NAMALWA (cell line): ENCODE measurements at regions not wholly inside any gene's neighbourhood (a gene's known extent, or its start where the extent isn't known, plus 50 kb on each side); places are given as distances from the start of the nearest gene placed in this dataset.

Source experiments
- DNase-seq: peaks from one replicate; pipeline ENCODE4 v3.0.0-alpha.2; 2015; ENCODE audit warnings: low spot score

DNA sequence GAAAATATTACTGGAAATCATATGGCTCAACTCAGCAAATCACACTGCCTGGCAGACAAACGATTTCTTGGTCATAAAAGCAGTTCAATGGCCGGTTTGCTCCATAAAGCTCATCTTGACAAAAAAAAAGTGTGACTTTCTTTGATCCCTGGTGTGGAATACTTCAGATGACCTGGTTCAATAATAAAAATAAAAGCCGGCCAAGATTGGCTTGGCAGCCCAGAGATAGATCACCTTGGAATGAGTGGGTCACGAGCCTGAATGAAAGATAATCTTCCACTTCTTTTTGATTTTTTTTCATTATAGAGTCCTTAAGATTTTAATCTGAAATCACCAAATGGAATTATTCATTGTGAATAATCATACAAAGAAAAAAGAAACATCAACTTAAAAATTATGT is 445.3 kb upstream of the CITED2 start:
- no peak for DNase-seq

- DNase-seq, result no peak
These were observed 438.5 kb upstream of the CITED2 start for GRCh38 chr6:139812939-139813338.

- no peak for DNase-seq
These were observed 427.3 kb upstream of the CITED2 start for GRCh38 chr6:139801571-139802321.

DNA sequence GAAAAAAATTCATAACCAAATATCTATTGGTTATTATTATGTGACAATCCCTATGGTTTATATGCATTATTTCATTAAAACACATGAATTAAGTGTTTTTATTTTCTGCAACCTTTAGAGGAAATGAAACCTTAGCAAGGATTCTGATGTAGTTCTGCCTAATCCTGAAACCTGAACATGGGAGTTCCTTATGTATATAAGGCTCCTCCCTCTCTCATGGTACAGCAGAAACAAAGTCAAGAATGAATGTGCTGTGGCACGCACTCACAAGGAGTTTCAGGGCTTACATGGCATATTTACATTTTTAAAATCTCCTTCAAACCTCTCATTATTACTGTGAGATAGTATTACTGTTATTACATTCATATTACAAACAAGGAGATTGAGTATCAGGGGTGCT is 426.4 kb upstream of the CITED2 start:
- DNase-seq, result no peak

DNA sequence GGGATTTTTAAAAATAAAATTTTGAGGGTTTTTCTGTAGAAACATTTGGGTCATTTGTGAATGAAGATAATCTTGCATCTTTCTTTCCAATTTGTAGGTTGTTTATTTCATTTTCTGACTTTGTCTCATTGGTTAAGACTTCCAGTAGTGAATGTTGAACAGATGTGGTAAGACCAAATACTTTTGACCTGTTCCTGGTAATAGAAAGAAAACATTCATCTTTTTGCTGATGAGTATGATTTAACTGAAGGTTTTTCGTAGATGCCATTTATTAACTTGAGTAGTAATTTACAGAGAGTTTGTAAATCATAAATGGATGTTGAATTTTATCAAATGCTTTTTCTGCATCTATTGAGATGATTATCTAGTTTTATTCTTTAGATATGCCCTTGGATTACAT is 416.1 kb upstream of the CITED2 start:
- no peak for DNase-seq

GRCh38 chr6:139784222-139784769 is 409.8 kb upstream of the CITED2 start:
- DNase-seq, result no peak

DNA sequence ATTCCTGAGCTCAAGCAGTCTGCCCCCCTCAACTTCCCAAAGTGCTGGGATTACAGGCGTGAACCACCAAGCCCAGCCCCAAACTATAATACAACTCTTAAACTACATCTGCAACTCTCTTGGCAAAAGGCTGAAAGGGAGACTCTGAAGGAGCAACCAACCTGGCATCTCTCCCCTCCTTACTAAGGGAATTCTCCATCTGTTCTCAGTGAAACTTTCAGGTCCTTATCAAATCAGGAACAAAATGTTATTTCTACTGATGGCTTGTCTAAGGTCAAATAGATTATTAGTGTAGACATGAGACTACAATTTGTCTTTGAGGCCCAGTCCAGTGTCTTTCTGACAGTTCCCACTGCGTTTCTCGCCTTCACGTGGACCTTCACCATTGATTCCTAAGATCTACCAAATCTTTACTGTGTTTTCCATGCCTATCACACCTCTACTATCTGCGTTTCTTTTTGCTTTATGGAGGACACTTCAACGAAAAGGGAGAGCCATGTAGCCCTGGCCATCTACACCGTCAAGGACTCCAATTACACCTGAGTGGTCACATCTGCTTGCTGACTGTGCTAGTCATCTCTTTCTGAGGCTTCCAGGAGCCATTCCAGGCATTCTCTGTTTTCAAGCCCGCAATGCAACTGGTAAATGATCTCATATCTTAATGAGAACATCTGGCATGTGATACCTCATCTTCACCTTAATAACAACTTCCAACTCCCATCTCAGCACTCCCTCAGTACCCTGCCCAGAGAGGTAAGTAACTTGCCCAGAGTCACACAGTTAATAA is 405.7 kb upstream of the CITED2 start:
- no peak for DNase-seq

DNA sequence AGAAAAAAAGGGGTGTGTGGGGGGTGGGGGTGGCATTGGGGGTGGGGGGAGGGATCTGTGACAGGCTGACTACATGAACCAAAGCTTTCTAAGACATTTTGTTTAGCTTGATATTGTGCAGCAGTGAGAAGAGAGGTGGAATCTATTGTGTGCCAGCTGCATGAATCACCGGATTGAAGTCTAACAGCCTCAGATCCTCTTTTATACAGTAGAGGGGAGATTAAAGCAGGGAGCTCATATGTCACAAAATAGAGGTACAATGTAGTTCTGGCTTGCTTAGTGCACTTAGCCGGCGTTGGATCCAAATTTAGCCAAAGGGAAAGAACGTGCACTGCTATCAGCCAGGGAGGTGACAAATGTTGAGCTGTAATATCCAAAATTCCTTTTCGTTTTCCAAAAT is 404.2 kb upstream of the CITED2 start:
- DNase-seq, result no peak

DNA sequence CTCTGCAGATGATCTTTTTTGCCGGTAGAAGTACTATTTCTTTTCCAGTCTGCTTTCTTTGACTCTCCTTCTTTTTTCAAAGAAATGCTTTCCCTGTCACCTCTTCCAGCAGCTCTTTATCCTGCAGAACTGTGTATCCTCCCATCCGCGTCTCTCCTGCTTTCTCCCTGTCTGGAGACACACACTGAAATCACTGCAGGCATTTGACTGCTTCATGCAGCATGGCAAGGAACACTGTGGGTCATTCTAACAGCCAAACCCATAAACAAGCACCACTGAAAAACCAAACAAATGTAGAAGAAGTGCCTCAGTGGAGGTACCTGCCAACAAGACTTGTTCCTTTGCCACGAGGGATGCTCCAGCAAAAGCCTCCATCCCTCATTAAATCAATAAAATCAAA is 403.7 kb upstream of the CITED2 start:
- no peak for DNase-seq

DNA sequence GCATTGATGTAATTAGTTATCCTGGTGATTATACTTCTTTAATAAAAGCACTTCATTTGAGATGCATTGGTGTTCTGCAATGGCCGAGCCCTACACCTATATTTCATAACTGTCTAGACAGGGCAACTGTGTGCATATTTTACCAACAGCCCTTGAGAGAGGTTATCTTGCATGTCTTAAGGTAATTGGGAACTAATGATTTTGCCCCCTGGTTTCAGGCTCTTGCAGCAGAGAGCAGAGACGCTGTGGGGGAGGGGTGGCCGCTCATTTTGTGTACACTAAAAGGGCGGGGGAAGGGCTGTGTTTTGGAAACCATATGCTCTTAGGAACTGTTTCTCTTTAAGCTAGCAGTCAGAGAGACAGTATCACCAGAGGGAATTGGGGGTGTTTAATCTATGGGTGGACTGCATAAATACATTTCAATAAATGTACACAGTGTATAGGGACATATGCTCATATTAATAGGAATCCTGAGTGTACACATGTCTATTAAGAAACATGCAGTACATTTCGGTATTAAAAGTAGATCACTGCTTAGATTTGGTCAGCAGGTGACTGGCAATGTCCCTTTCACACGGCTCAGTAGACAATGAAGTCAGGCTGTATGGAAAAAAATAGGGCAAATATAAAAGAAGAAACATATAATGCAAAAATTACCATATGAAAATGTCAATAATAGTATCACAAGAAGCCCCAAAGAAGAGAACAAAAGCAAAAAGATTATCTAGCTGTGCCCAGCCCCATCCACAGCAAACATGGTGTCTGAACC is 402.9 kb upstream of the CITED2 start:
- no peak for DNase-seq

DNA sequence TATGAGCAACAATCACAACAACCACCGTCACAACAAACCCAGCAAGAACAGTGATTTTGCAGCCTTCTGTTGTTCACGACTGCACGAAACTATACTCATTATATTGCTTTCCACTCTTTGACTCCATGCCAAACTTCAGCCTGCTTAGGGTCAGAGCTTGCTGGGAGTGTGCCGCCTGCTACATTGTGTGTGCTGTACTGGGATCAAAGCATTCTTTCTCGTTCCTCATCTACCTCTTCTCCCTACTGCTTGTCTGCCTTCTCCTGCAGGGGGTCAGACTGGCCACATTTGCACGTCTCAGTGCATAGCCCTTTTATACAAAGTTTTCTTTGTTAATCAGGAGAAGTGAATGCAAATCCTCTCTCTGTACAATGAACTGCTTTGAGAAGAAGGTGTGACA is 401.6 kb upstream of the CITED2 start:
- DNase-seq, result no peak

DNA sequence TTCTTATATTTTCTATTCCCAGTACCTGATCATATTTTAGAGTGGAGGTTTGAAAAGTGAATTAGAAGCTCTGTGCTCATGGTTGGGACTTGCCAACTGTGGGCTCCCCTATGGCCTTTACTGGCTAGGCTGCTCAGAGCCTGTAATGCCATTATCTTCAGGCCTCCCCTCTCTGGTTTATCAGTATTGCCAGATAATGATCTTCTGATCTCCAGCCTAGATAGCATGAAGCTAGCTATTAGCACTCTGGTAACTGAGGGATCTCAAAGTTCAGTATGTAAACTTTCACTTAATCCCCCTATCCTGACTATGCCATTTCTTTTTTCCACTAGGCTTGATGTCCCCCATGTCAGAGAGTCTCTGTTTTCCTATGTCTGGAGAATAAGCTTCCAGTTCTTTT is 393.7 kb upstream of the CITED2 start:
- no peak for DNase-seq

- DNase-seq, result no peak
These were observed 392.3 kb upstream of the CITED2 start for GRCh38 chr6:139766796-139767195.

- DNase-seq, result no peak
These were observed 391.4 kb upstream of the CITED2 start for GRCh38 chr6:139765825-139766285.

DNA sequence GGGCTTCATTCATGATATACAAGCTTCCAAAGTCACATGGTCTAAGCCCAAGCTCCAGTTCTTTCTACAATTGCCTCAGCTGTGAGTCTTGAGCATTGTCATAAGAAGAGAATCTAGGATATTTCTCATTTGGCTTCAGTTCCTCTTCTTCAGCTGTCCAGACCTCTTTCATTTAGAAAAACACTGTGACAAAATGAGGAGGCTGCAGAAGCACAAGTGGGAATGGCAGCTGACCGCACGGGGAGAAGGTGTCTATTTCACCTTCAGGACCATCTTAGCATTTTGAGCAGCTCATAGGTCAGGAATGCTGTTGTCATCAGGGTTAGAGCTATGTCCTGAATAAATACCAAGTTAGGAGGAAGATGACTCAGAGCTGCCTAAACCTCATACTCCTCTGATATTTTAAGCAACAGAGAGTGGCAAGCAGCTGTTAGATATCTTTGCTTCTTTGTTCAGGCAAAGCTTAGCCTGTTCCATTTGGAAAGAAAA is 390.1 kb upstream of the CITED2 start:
- DNase-seq, result peak; percentile 7

DNA sequence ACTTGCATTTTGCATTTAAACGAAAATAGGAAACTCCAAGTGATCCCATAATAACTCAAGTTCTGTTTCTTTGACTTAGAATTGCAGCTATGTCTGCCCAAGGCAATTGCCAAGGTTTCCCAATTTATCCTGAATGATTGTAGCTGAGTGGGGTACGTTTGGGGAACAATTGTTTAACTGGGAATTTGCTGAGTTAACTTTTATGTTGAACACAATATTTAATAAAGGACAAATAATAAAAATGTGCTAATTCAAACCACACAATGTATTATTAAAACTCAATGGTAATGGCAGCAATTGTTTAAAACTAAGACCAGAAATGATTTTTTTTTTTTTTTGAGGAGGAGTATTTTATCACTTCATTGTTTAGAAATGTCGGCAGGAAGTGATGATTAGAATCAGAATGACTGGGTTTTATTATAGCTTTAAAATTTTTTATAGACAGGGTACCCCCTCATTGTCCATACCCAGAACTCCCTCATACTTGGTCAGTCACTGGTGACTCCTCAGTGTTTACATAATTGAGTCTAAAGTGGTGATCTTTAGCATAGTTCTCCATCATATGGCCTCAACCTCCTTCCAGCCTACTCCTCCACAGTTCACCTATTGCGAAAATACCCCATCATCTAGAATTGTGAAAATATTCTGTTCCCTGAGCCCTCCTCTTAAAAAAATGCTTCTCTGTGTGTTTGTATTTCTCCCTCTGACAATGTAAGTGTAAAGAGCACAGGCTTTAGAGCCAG is 389.2 kb upstream of the CITED2 start:
- no peak for DNase-seq

- DNase-seq, result no peak
These were observed 388.2 kb upstream of the CITED2 start for GRCh38 chr6:139762587-139763031.

GRCh38 chr6:139760128-139760527 is 385.7 kb upstream of the CITED2 start:
- no peak for DNase-seq

DNA sequence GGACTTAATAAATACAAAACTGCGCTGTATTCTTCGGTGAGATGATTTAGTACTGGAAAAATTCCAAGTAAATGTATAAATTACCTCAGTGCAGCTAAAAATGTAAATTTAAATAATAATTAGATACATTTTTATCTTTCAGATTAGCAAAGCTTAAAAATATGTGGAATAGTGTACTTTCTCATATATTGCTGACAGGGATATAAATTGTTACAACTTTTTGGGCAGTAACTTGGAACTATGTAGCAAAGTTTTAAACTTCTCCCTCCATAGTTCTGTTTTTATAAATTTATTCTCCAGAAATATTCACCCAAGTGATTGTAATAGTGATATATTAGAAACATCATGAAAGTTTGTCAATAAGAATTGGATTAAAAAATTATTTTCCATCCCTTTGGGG is 384.6 kb upstream of the CITED2 start:
- no peak for DNase-seq

GRCh38 chr6:139758209-139758611 is 383.8 kb upstream of the CITED2 start:
- DNase-seq, result no peak

DNA sequence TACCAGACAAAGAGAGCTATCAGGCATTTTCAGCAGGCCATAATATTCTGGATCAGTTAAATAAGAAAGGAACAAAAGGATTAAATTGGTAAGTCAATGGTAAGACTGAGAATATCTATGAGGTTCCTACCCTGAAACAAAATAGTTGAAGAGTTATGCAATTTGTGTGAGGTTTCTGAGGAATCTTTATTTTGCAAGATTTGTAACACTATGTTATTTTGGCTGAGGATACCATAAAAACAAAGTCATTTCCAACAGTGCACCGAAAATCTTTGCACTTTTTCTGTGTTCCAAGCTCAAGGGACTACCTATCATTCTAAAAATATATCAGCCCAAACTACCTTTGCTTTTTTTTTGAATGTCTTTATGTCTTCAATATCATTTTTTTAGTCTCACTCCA is 383.3 kb upstream of the CITED2 start:
- DNase-seq, result no peak

GRCh38 chr6:139756381-139756780 is 381.9 kb upstream of the CITED2 start:
- DNase-seq, result no peak
